H1 (cell line): ENCODE measurements at regions not wholly inside any gene's neighbourhood (a gene's known extent, or its start where the extent isn't known, plus 50 kb on each side); places are given as distances from the start of the nearest gene placed in this dataset.

Source experiments
- CTCF ChIA-PET: fragments of 300-600 bp; sonication (Branson Sonifier 250); formaldehyde crosslinking; loops from one replicate; lab custom pipeline; 2021; ENCODE audit not compliant: partially characterized antibody; lab: Charles Lee
- POLR2A ChIA-PET: fragments of 300-600 bp; sonication (Branson Sonifier 250); formaldehyde crosslinking; loops from one replicate; lab custom pipeline; 2021; ENCODE audit warnings: inconsistent platforms; ENCODE audit not compliant: partially characterized antibody; lab: Charles Lee
- DNase-seq, 2 experiments: peaks; one replicate each; pipeline versions ENCODE4 v3.0.0 to v3.0.0-alpha.2; 2010 to 2022; ENCODE audit warnings: low spot score in 2 of 2, low read depth in 1 of 2, mixed read lengths in 1 of 2
- FAIRE-seq: peaks from 2 replicates; lab custom pipeline; 2011; peaks lifted over from hg19 to GRCh38; lab: Jason Lieb, UNC
- H2AFZ ChIP-seq: 2 replicates; pipeline ENCODE4 v1.8.1; 2012; ENCODE audit warnings: low read length, inconsistent platforms
- H2AK5ac ChIP-seq: 2 replicates; pipeline ENCODE4 v1.6.1; 2013; ENCODE audit warnings: low read depth, low read length
- H2BK120ac ChIP-seq: replicated peaks from 2 replicates; pipeline ENCODE3; 2013; ENCODE audit warnings: low read depth, low read length, inconsistent platforms
- H2BK12ac ChIP-seq: 2 replicates; pipeline ENCODE4 v1.6.1; 2013; ENCODE audit warnings: low read depth, low read length
- H2BK15ac ChIP-seq: 2 replicates; pipeline ENCODE4 v1.6.1; 2013; ENCODE audit warnings: low read length
- H2BK20ac ChIP-seq: 2 replicates; pipeline ENCODE4 v1.6.1; 2013; ENCODE audit warnings: low read length
- H2BK5ac ChIP-seq: 2 replicates; pipeline ENCODE4 v1.6.1; 2013; ENCODE audit warnings: low read depth, low read length
- H3K14ac ChIP-seq: 2 replicates; pipeline ENCODE4 v1.6.1; 2013; ENCODE audit warnings: inconsistent platforms; ENCODE audit not compliant: insufficient read length
- H3K18ac ChIP-seq: 2 replicates; pipeline ENCODE4 v1.6.1; 2013; ENCODE audit warnings: low read length; ENCODE audit errors: extremely low read depth
- H3K23ac ChIP-seq: 2 replicates; pipeline ENCODE4 v1.6.1; 2013; ENCODE audit warnings: inconsistent platforms; ENCODE audit not compliant: insufficient read length
- H3K23me2 ChIP-seq: 2 replicates; pipeline ENCODE4 v1.6.1; 2013; ENCODE audit warnings: low read depth, low read length
- H3K27ac ChIP-seq: 2 replicates; pipeline ENCODE4 v1.6.1; 2011; ENCODE audit warnings: low read depth, low read length, inconsistent platforms
- H3K27me3 ChIP-seq, 4 experiments: replicated peaks in 1 of 4; 1 replicate in 1 of 4; 2 replicates in 3 of 4; pipeline versions ENCODE4 v1.6.1 to v1.8.1; 2011 to 2013; ENCODE audit warnings: low read length in 3 of 4, mild to moderate bottlenecking in 3 of 4, inconsistent platforms in 2 of 4, mixed read lengths in 2 of 4, moderate library complexity in 1 of 4; ENCODE audit not compliant: control insufficient read depth in 3 of 4, insufficient read depth in 3 of 4; ENCODE audit errors: extremely low read depth in 1 of 4
- H3K36me3 ChIP-seq, 4 experiments: 2 replicates each; pipeline versions ENCODE4 v1.6.1 to v1.8.1; 2011 to 2013; ENCODE audit warnings: mild to moderate bottlenecking in 4 of 4, low read length in 3 of 4, moderate library complexity in 2 of 4, control low read depth in 1 of 4, inconsistent platforms in 1 of 4; ENCODE audit not compliant: insufficient read depth in 4 of 4, control insufficient read depth in 2 of 4
- H3K4ac ChIP-seq: replicated peaks from 2 replicates; pipeline ENCODE3; 2013; ENCODE audit warnings: low read length, low read depth, mixed read lengths, inconsistent platforms; ENCODE audit not compliant: insufficient read length
- H3K4me1 ChIP-seq, 4 experiments: replicated peaks in 1 of 4; 1 replicate in 1 of 4; 2 replicates in 3 of 4; pipeline versions ENCODE4 v1.6.1 to v1.8.1; 2011 to 2013; ENCODE audit warnings: low read length in 3 of 4, inconsistent platforms in 2 of 4, mixed read lengths in 1 of 4; ENCODE audit not compliant: insufficient read depth in 4 of 4, control insufficient read depth in 3 of 4
- H3K4me2 ChIP-seq, 2 experiments: 2 replicates each; pipeline versions ENCODE4 v1.6.1 to v1.8.1; 2011 to 2013; ENCODE audit warnings: low read depth in 2 of 2, low read length in 2 of 2, control low read depth in 1 of 2, inconsistent platforms in 1 of 2, mild to moderate bottlenecking in 1 of 2; ENCODE audit not compliant: insufficient read depth in 1 of 2
- H3K4me3 ChIP-seq, 4 experiments: fragments of 200-600, 300-600 bp in 1 of 4; sonication (generic), shearing (Covaris generic), sonication (Bioruptor Twin) in 1 of 4; 2 replicates each; pipeline versions ENCODE4 v1.5.1 to v1.8.1; 2011 to 2016; ENCODE audit warnings: low read length in 4 of 4, low read depth in 3 of 4, control low read depth in 2 of 4, inconsistent platforms in 2 of 4, mild to moderate bottlenecking in 2 of 4, mixed read lengths in 1 of 4, moderate library complexity in 1 of 4; ENCODE audit not compliant: insufficient read depth in 2 of 4; ENCODE audit errors: extremely low read depth in 1 of 4
- H3K56ac ChIP-seq: replicated peaks from 2 replicates; pipeline ENCODE3; 2013; ENCODE audit warnings: low read depth, mild to moderate bottlenecking, mixed read lengths, low read length, inconsistent platforms; ENCODE audit not compliant: insufficient read length
- H3K79me1 ChIP-seq: 2 replicates; pipeline ENCODE4 v1.6.1; 2013; ENCODE audit warnings: low read depth, low read length, control low read depth
- H3K79me2 ChIP-seq, 2 experiments: 2 replicates each; pipeline versions ENCODE4 v1.6.1 to v1.8.1; 2012 to 2013; ENCODE audit warnings: low read length in 2 of 2, mild to moderate bottlenecking in 2 of 2, inconsistent platforms in 1 of 2; ENCODE audit not compliant: insufficient read depth in 2 of 2, control insufficient read depth in 1 of 2
- H3K9ac ChIP-seq, 4 experiments: replicated peaks in 1 of 4; 1 replicate in 1 of 4; 2 replicates in 3 of 4; pipeline versions ENCODE4 v1.6.1 to v1.8.1; 2011 to 2013; ENCODE audit warnings: low read depth in 3 of 4, low read length in 3 of 4, control low read depth in 2 of 4, mild to moderate bottlenecking in 2 of 4, moderate library complexity in 2 of 4, inconsistent platforms in 1 of 4; ENCODE audit errors: extremely low read depth in 1 of 4
- H3K9me3 ChIP-seq, 2 experiments: 2 replicates each; pipeline versions ENCODE4 v1.6.1 to v1.8.1; 2012 to 2013; ENCODE audit warnings: mild to moderate bottlenecking in 2 of 2, moderate library complexity in 2 of 2, control low read depth in 1 of 2, inconsistent platforms in 1 of 2, low read depth in 1 of 2, low read length in 1 of 2, mixed read lengths in 1 of 2; ENCODE audit not compliant: insufficient read depth in 2 of 2
- H4K20me1 ChIP-seq, 2 experiments: replicated peaks in 1 of 2; 2 replicates each; pipeline versions ENCODE3 to v1.8.1; 2011 to 2013; ENCODE audit warnings: inconsistent platforms in 2 of 2, low read length in 2 of 2, mild to moderate bottlenecking in 1 of 2; ENCODE audit not compliant: insufficient read depth in 2 of 2, control insufficient read depth in 1 of 2
- H4K5ac ChIP-seq: 2 replicates; pipeline ENCODE4 v1.6.1; 2013; ENCODE audit warnings: low read length, low read depth, mixed read lengths, inconsistent platforms; ENCODE audit not compliant: insufficient read length
- H4K8ac ChIP-seq: 2 replicates; pipeline ENCODE4 v1.8.0; 2013; ENCODE audit warnings: mild to moderate bottlenecking, moderate library complexity, low read length, inconsistent platforms; ENCODE audit not compliant: insufficient read depth; ENCODE audit errors: extremely low read depth
- H4K91ac ChIP-seq: replicated peaks from 2 replicates; pipeline ENCODE3; 2013; ENCODE audit warnings: low read length, mixed read lengths, inconsistent platforms; ENCODE audit not compliant: insufficient read length
- BACH1 ChIP-seq: IDR thresholded peaks from 2 replicates; pipeline ENCODE4 v1.6.1; 2012; ENCODE audit warnings: low read length, improper control_type of control experiment
- CBX8 ChIP-seq: fragments of 300-800, 300-1000 bp; sonication (generic); IDR thresholded peaks from 2 replicates; pipeline ENCODE4 v1.7.1; 2016; ENCODE audit warnings: low read depth, low read length, borderline replicate concordance
- EGR1 ChIP-seq: IDR thresholded peaks from 2 replicates; pipeline ENCODE4 v1.6.1; 2011; ENCODE audit warnings: low read depth, low read length, borderline replicate concordance
- FOSL1 ChIP-seq: IDR thresholded peaks from 2 replicates; pipeline ENCODE4 v1.6.1; 2011; ENCODE audit warnings: mild to moderate bottlenecking, low read depth, low read length, moderate library complexity; ENCODE audit not compliant: insufficient read depth
- JUND ChIP-seq: IDR thresholded peaks from 2 replicates; pipeline ENCODE4 v1.6.1; 2011; ENCODE audit warnings: mild to moderate bottlenecking, improper control_type of control experiment, low read length
- NRF1 ChIP-seq: IDR thresholded peaks from 2 replicates; pipeline ENCODE4 v1.6.1; 2011; ENCODE audit warnings: mild to moderate bottlenecking, low read depth, low read length, improper control_type of control experiment
- PHF8 ChIP-seq: fragments of 200-600 bp; sonication (generic); conservative IDR thresholded peaks from 2 replicates; pipeline ENCODE4 v1.7.1; 2012; ENCODE audit warnings: low read depth, mild to moderate bottlenecking, inconsistent platforms, low read length, moderate library complexity
- POLR2A ChIP-seq, 2 experiments: IDR thresholded peaks; 1 replicate in 1 of 2; 2 replicates in 1 of 2; pipeline ENCODE4 v1.6.1; 2011; ENCODE audit warnings: low read depth in 2 of 2, low read length in 2 of 2, mild to moderate bottlenecking in 2 of 2; ENCODE audit errors: control extremely low read depth in 1 of 2
- POLR2AphosphoS5 ChIP-seq: IDR thresholded peaks from 2 replicates; pipeline ENCODE4 v1.6.1; 2011; ENCODE audit warnings: low read depth, low read length
- RAD21 ChIP-seq, 2 experiments: IDR thresholded peaks in 1 of 2; conservative IDR thresholded peaks in 1 of 2; 2 replicates each; pipeline ENCODE4 v1.6.1; 2011; ENCODE audit warnings: low read depth in 2 of 2, low read length in 2 of 2, improper control_type of control experiment in 1 of 2, inconsistent platforms in 1 of 2, mild to moderate bottlenecking in 1 of 2, moderate library complexity in 1 of 2
- RXRA ChIP-seq: IDR thresholded peaks from 2 replicates; pipeline ENCODE4 v1.6.1; 2011; ENCODE audit warnings: low read depth, mild to moderate bottlenecking, low read length, moderate library complexity; ENCODE audit not compliant: insufficient read depth
- SAP30 ChIP-seq: fragments of 300-600 bp; sonication (generic); IDR thresholded peaks from 2 replicates; pipeline ENCODE4 v1.7.1; 2012; ENCODE audit warnings: low read length, moderate library complexity, mild to moderate bottlenecking, inconsistent platforms; ENCODE audit not compliant: insufficient read depth, insufficient replicate concordance
- SIRT6 ChIP-seq: IDR thresholded peaks from one replicate; pipeline ENCODE4 v1.7.1; 2012; ENCODE audit warnings: low read length, inconsistent platforms
- USF2 ChIP-seq: IDR thresholded peaks from 2 replicates; pipeline ENCODE4 v1.6.1; 2011; ENCODE audit warnings: low read length, improper control_type of control experiment
- WGBS, 2 experiments: shearing (Covaris generic) in 1 of 2; methylation state at CpG; one replicate each; pipeline versions ENCODE4 v1.1.6 to v1.1.7; 2013 to 2015; ENCODE audit warnings: low lambda C conversion rate in 2 of 2, mixed read lengths in 2 of 2, inconsistent platforms in 1 of 2, low coverage in 1 of 2, missing lambda C conversion rate in 1 of 2; ENCODE audit not compliant: insufficient replicate concordance in 2 of 2, insufficient coverage in 1 of 2, insufficient read length in 1 of 2; ENCODE audit errors: extremely low coverage in 1 of 2, missing lambda C conversion rate in 1 of 2; 5-methylcytosine and 5-hydroxymethylcytosine counted together

- Histone ChIP-seq H3K56ac (no peak overlapping the region), H3K4me3 (no peak overlapping the region), H3K9ac (no peak overlapping the region), H4K91ac (no peak overlapping the region), H2BK12ac (no peak overlapping the region), H2BK5ac (no peak overlapping the region), H4K8ac (peak overlapping the region; percentile 83; the same call in 1 of the 2 replicates), H3K23ac (no peak overlapping the region), H2BK15ac (no peak overlapping the region), H3K79me2 (no peaks in the 10 kb centered on the region), H3K9me3 (no peaks in the 10 kb centered on the region), H3K4me1 (no peaks in the 10 kb centered on the region), H3K4me2 (no peak overlapping the region), H3K23me2 (peaks cover 1% of the 10 kb centered on the region; the same call in 1 of the 2 replicates), H4K5ac (no peak overlapping the region), H2AFZ (no peak overlapping the region), H3K4ac (no peak overlapping the region), H3K18ac (no peak overlapping the region), H3K27me3 (no peaks in the 10 kb centered on the region), H2BK20ac (no peak overlapping the region), H3K36me3 (no peaks in the 10 kb centered on the region), H2AK5ac (no peak overlapping the region), H3K79me1 (no peaks in the 10 kb centered on the region), H4K20me1 (no peaks in the 10 kb centered on the region), H2BK120ac (no peak overlapping the region), H3K27ac (no peak overlapping the region), H3K14ac (no peak overlapping the region)
- FAIRE-seq (no peak), DNase-seq (no peak)
- POLR2A ChIA-PET: interaction anchor here (0.6 kb wide), 1 partner anchor 11 kb away, joined by 3 read pairs; no protein-coding TSS in a partner anchor
- CTCF ChIA-PET: interaction anchor here (1.0 kb wide), 1 partner anchor 63 kb away, joined by 4 read pairs; no protein-coding TSS in a partner anchor
- 96% methylated on average over 7 of the region's 7 CpGs; no CpG with 5 or more reads in 1 of the 2 experiments for WGBS, 2 experiments
- no peak for TF ChIP-seq RXRA
- no peak for TF ChIP-seq FOSL1
- TF ChIP-seq POLR2A (IDR thresholded peaks at IDR 0.05; ENCODE audit: control extremely low read depth in 1 of 2, low read depth in 2 of 2, low read length in 2 of 2): no peak
- no peak for TF ChIP-seq SAP30
- no peak for TF ChIP-seq POLR2AphosphoS5
- no peak for TF ChIP-seq EGR1
- TF ChIP-seq USF2: no peak
- TF ChIP-seq JUND: no peak
- TF ChIP-seq SIRT6: no peak
- no peak for TF ChIP-seq NRF1
- TF ChIP-seq RAD21 (IDR thresholded peaks at IDR 0.05 in 1 of 2, conservative IDR thresholded peaks at IDR 0.05 in 1 of 2; ENCODE audit: low read depth in 2 of 2, low read length in 2 of 2): no peak
- no peak for TF ChIP-seq CBX8
- no peak for TF ChIP-seq PHF8
- no peak for TF ChIP-seq BACH1
Measured at GRCh38 chr15:98506172-98506571, 142.2 kb upstream of the IGF1R start.
